ENCODE measurements at regions not wholly inside any gene's neighbourhood (a gene's known extent, or its start where the extent isn't known, plus 50 kb on each side); places are given as distances from the start of the nearest gene placed in this dataset.

GRCh38 chr5:86125731-86126601 lies 491.8 kb upstream of the COX7C start:
- no peak overlapping the region for H3K27ac ChIP-seq
- TF ChIP-seq CTCF (conservative IDR thresholded peaks at IDR 0.05) = no peak

DNA sequence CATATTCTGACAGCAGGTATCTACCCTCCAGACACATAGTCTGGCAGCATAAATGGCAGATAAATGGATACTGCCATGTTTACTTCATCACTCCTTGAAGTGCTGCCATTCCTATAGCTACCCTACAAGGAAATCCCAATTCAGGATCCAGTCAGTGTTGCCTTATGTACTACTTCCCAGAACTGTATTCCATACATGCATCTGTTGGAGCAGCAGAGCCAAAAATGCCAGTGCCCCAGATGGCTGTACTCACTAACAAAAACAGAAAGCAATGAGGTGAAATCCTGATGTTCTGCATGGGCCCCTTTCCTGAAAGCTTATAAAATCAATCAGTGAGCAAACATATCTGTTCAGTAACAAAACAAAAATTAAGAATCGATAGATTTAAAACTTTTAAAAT lies 490.0 kb upstream of the COX7C start:
- no peak overlapping the region for H3K27ac ChIP-seq
- no peak for TF ChIP-seq CTCF (conservative IDR thresholded peaks at IDR 0.05)

GRCh38 chr5:86129009-86129408 lies 488.7 kb upstream of the COX7C start:
- no peak for TF ChIP-seq CTCF (conservative IDR thresholded peaks at IDR 0.05)

GRCh38 chr5:86137297-86137696 lies 480.4 kb upstream of the COX7C start:
- no peak overlapping the region for H3K27ac ChIP-seq
- no peak for TF ChIP-seq CTCF (conservative IDR thresholded peaks at IDR 0.05)

More at GRCh38 chr5:86129009-86129408, 488.7 kb upstream of the COX7C start:
- H3K27ac ChIP-seq = no peak overlapping the region

- no peak overlapping the region for H3K27ac ChIP-seq
- no peak for TF ChIP-seq CTCF (conservative IDR thresholded peaks at IDR 0.05)
These were observed 473.9 kb upstream of the COX7C start for GRCh38 chr5:86143837-86144236.

- no peak for TF ChIP-seq CTCF (conservative IDR thresholded peaks at IDR 0.05)
- H3K27ac ChIP-seq = no peak overlapping the region
These were observed 464.7 kb upstream of the COX7C start for GRCh38 chr5:86152988-86153560.

DNA sequence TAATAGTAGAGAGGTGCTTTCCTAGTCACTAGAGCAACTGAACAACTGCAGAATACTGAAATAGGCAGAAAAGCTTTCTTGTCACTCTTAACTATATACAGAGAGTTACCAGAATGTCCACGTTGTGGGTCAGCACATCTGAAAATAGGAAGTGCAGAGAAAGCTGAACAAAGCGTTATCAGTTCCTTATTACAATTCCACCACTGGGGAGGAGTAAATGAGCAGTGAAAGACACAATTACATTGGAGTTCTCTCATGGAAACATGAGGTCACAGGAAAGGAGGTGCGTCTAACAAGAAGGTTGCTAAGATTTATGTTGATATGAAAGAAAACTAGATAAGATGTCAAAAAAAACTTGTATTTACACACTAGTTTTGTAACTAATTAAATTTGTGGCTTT lies 461.9 kb upstream of the COX7C start:
- no peak for TF ChIP-seq CTCF (conservative IDR thresholded peaks at IDR 0.05)

More for the DNA sequence above, 461.9 kb upstream of the COX7C start:
- H3K27ac ChIP-seq = no peak overlapping the region

All from VCaP (cell line).